ENCODE measurements at regions not wholly inside any gene's neighbourhood (a gene's known extent, or its start where the extent isn't known, plus 50 kb on each side); places are given as distances from the start of the nearest gene placed in this dataset.

DNA sequence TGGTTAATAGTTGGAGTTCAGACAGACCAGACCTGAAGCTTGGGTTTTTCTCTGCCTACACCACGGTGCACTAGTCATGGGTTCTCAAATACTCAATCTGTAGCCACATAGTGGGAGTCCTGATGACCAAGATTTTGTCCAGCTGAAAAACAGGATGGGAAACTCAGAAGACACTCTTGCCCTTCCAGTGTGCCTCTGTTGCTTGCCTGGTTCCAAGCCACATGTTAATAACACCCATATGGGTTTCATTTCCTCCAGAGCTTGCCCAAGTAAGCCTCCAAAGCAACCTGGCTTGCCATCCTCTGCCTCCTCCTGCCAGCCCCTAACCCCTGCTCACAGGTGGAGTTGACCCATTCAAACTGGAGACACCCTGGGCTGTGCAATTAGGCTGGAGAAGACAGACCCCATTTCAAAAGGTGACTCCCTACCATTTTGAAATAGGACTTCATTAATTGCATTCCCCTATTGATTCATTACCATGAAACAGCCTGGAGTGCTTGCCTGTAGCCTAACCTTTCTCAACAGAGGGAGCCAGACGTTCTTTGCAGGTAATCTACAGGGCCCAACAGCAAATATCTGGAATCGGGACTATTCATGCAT is 108.0 kb upstream of the HABP2 start:
- no peak for TF ChIP-seq EZH2 (IDR thresholded peaks at IDR 0.05; ENCODE audit: borderline replicate concordance, low read depth, low read length, poor library complexity, severe bottlenecking)
- TF ChIP-seq, protein P1, sequence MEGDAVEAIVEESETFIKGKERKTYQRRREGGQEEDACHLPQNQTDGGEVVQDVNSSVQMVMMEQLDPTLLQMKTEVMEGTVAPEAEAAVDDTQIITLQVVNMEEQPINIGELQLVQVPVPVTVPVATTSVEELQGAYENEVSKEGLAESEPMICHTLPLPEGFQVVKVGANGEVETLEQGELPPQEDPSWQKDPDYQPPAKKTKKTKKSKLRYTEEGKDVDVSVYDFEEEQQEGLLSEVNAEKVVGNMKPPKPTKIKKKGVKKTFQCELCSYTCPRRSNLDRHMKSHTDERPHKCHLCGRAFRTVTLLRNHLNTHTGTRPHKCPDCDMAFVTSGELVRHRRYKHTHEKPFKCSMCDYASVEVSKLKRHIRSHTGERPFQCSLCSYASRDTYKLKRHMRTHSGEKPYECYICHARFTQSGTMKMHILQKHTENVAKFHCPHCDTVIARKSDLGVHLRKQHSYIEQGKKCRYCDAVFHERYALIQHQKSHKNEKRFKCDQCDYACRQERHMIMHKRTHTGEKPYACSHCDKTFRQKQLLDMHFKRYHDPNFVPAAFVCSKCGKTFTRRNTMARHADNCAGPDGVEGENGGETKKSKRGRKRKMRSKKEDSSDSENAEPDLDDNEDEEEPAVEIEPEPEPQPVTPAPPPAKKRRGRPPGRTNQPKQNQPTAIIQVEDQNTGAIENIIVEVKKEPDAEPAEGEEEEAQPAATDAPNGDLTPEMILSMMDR (conservative IDR thresholded peaks at IDR 0.05; ENCODE audit: low read depth, low read length): no peak
